ENCODE measurements at regions not wholly inside any gene's neighbourhood (a gene's known extent, or its start where the extent isn't known, plus 50 kb on each side); places are given as distances from the start of the nearest gene placed in this dataset.

GRCh38 chr9:13863112-13863511 lies 450.8 kb downstream of the NFIB start:
- Histone ChIP-seq H3K56ac (ENCODE audit: insufficient read length, low read depth, low read length) (no peak overlapping the region), H3K23ac (ENCODE audit: insufficient read length, low read depth, low read length) (no peak overlapping the region), H3K14ac (ENCODE audit: insufficient read depth, low read length) (no peak overlapping the region), H2AK5ac (ENCODE audit: insufficient read length, low read length) (no peak overlapping the region), H3K4ac (ENCODE audit: low read depth, low read length) (no peak overlapping the region), H3T11ph (ENCODE audit: low read length) (no peak overlapping the region), H4K91ac (ENCODE audit: insufficient read length, low read depth, low read length) (no peak overlapping the region), H3K9ac (ENCODE audit: extremely low read depth, insufficient read length, low read length) (no peak overlapping the region), H4K5ac (ENCODE audit: insufficient read length, low read depth, low read length) (no peak overlapping the region), H3K79me2 (ENCODE audit: insufficient read depth, low read length) (no peaks in the 10 kb centered on the region), H2BK12ac (ENCODE audit: insufficient read length, low read depth, low read length) (peak overlapping the region; percentile 73), H3K9me3 (ENCODE audit: control insufficient read depth, low read depth, low read length) (no peaks in the 10 kb centered on the region), H4K20me1 (ENCODE audit: control insufficient read depth, insufficient read depth, insufficient read length) (no peaks in the 10 kb centered on the region), H3K23me2 (ENCODE audit: insufficient read length, low read depth, low read length, poor library complexity, severe bottlenecking) (no peaks in the 10 kb centered on the region), H3K27me3 (ENCODE audit: insufficient read depth, low read length) (no peaks in the 10 kb centered on the region), H3K18ac (ENCODE audit: insufficient read length, low read depth, low read length) (no peak overlapping the region), H3K79me1 (ENCODE audit: insufficient read depth, low read depth, low read length, poor library complexity, severe bottlenecking) (no peaks in the 10 kb centered on the region), H2AFZ (ENCODE audit: low read length) (no peak overlapping the region), H2BK120ac (ENCODE audit: low read depth, low read length, poor library complexity, severe bottlenecking) (no peak overlapping the region), H3K27ac (ENCODE audit: insufficient read length, low read depth, low read length) (no peak overlapping the region), H3K4me1 (ENCODE audit: insufficient read depth, low read length) (peaks cover 8% of the 10 kb centered on the region; the same call in 1 of the 2 replicates), H3K4me2 (ENCODE audit: insufficient read depth, insufficient read length, low read length) (no peak overlapping the region), H2BK20ac (ENCODE audit: low read depth, low read length, poor library complexity, severe bottlenecking) (no peak overlapping the region), H2BK15ac (ENCODE audit: low read depth, low read length) (no peak overlapping the region), H4K8ac (replicated peaks; ENCODE audit: insufficient read length, low read depth, low read length) (no peak overlapping the region), H2BK5ac (ENCODE audit: insufficient read length, low read length) (no peak overlapping the region)
- Mint-ChIP-seq H3K4me1 (peaks cover 36 to 40% of the 10 kb centered on the region in 2 experiments), H3K9me3 (no peaks in the 10 kb centered on the region), H3K36me3 (ENCODE audit: insufficient read depth in 1 of 3, low read depth in 3 of 3) (no peaks in the 10 kb centered on the region), H3K4me3 (no peak overlapping the region), H3K27me3 (ENCODE audit: low read depth) (no peaks in the 10 kb centered on the region), H3K27ac (no peak overlapping the region)
- TF ChIP-seq CTCF (conservative IDR thresholded peaks at IDR 0.05), result no peak
- no CpG with 5 or more reads among the region's 1 CpG for WGBS (ENCODE audit: extremely low coverage, insufficient read length, low lambda C conversion rate)
- DNase-seq, result no peak
